HUES48 (cell line): ENCODE measurements at regions not wholly inside any gene's neighbourhood (a gene's known extent, or its start where the extent isn't known, plus 50 kb on each side); places are given as distances from the start of the nearest gene placed in this dataset.

Experiments
- H3K27ac ChIP-seq: one replicate; pipeline ENCODE4 v1.7.0; 2013; ENCODE audit warnings: low read depth, low read length, inconsistent platforms
- H3K27me3 ChIP-seq: 2 replicates; pipeline ENCODE4 v1.6.1; 2013; ENCODE audit warnings: mild to moderate bottlenecking, low read length; ENCODE audit not compliant: control insufficient read depth, insufficient read depth
- H3K36me3 ChIP-seq: 2 replicates; pipeline ENCODE4 v1.6.1; 2013; ENCODE audit warnings: low read length; ENCODE audit not compliant: control insufficient read depth, insufficient read depth
- H3K4me1 ChIP-seq: 2 replicates; pipeline ENCODE4 v1.6.1; 2013; ENCODE audit warnings: mild to moderate bottlenecking, low read length; ENCODE audit not compliant: control insufficient read depth, insufficient read depth
- H3K4me3 ChIP-seq: 2 replicates; pipeline ENCODE4 v1.5.1; 2013; ENCODE audit warnings: mild to moderate bottlenecking, low read depth, low read length
- H3K9ac ChIP-seq: 2 replicates; pipeline ENCODE4 v1.6.1; 2013; ENCODE audit warnings: mild to moderate bottlenecking, low read depth, low read length, moderate library complexity
- H3K9me3 ChIP-seq: 2 replicates; pipeline ENCODE4 v1.6.1; 2013; ENCODE audit warnings: low read length; ENCODE audit not compliant: control insufficient read depth, insufficient read depth

- H3K36me3 ChIP-seq = no peaks in the 10 kb centered on the region
- no peaks in the 10 kb centered on the region for H3K27me3 ChIP-seq
- no peak overlapping the region for H3K9ac ChIP-seq
- no peak overlapping the region for H3K27ac ChIP-seq
- H3K4me3 ChIP-seq = no peak overlapping the region
- no peaks in the 10 kb centered on the region for H3K4me1 ChIP-seq
- no peaks in the 10 kb centered on the region for H3K9me3 ChIP-seq
Measured at GRCh38 chr9:107118863-107119624, 164.0 kb upstream of the RAD23B start.

GRCh38 chr9:107119735-107120134 lies 163.3 kb upstream of the RAD23B start:
- Histone ChIP-seq H3K9me3 (no peaks in the 10 kb centered on the region), H3K4me1 (no peaks in the 10 kb centered on the region), H3K4me3 (no peak overlapping the region), H3K36me3 (no peaks in the 10 kb centered on the region), H3K27ac (no peak overlapping the region), H3K27me3 (no peaks in the 10 kb centered on the region), H3K9ac (no peak overlapping the region)

GRCh38 chr9:107123389-107123788 lies 159.7 kb upstream of the RAD23B start:
- no peak overlapping the region for H3K9ac ChIP-seq
- no peaks in the 10 kb centered on the region for H3K9me3 ChIP-seq
- no peaks in the 10 kb centered on the region for H3K4me1 ChIP-seq
- no peaks in the 10 kb centered on the region for H3K36me3 ChIP-seq
- no peak overlapping the region for H3K4me3 ChIP-seq
- H3K27ac ChIP-seq = no peak overlapping the region
- no peaks in the 10 kb centered on the region for H3K27me3 ChIP-seq

- no peak overlapping the region for H3K4me3 ChIP-seq
- H3K9ac ChIP-seq = no peak overlapping the region
- no peaks in the 10 kb centered on the region for H3K27me3 ChIP-seq
- no peaks in the 10 kb centered on the region for H3K36me3 ChIP-seq
- peaks cover 12% of the 10 kb centered on the region for H3K4me1 ChIP-seq
- no peak overlapping the region for H3K27ac ChIP-seq
- no peaks in the 10 kb centered on the region for H3K9me3 ChIP-seq
Measured at GRCh38 chr9:107127608-107128007, 155.5 kb upstream of the RAD23B start.

- Histone ChIP-seq H3K27ac (peak overlapping the region; percentile 90), H3K36me3 (no peaks in the 10 kb centered on the region), H3K9ac (no peak overlapping the region), H3K4me1 (peaks cover 12% of the 10 kb centered on the region), H3K9me3 (no peaks in the 10 kb centered on the region), H3K27me3 (no peaks in the 10 kb centered on the region), H3K4me3 (no peak overlapping the region)
Measured at GRCh38 chr9:107131108-107131799, 151.8 kb upstream of the RAD23B start.

- Histone ChIP-seq H3K4me3 (no peak overlapping the region), H3K27ac (no peak overlapping the region)
Measured at GRCh38 chr9:107136296-107136695, 146.8 kb upstream of the RAD23B start.

GRCh38 chr9:107137495-107138202 lies 145.4 kb upstream of the RAD23B start:
- Histone ChIP-seq H3K27ac (no peak overlapping the region), H3K36me3 (no peaks in the 10 kb centered on the region)

More at GRCh38 chr9:107136296-107136695, 146.8 kb upstream of the RAD23B start:
- Histone ChIP-seq H3K4me1 (peaks cover 4% of the 10 kb centered on the region), H3K36me3 (no peaks in the 10 kb centered on the region), H3K9ac (no peak overlapping the region), H3K27me3 (no peaks in the 10 kb centered on the region), H3K9me3 (no peaks in the 10 kb centered on the region)

GRCh38 chr9:107138261-107138992 lies 144.7 kb upstream of the RAD23B start:
- Histone ChIP-seq H3K27me3 (no peaks in the 10 kb centered on the region), H3K4me1 (no peaks in the 10 kb centered on the region), H3K9ac (no peak overlapping the region), H3K27ac (no peak overlapping the region), H3K36me3 (no peaks in the 10 kb centered on the region), H3K9me3 (no peaks in the 10 kb centered on the region), H3K4me3 (no peak overlapping the region)

More at GRCh38 chr9:107137495-107138202, 145.4 kb upstream of the RAD23B start:
- no peak overlapping the region for H3K4me3 ChIP-seq
- no peaks in the 10 kb centered on the region for H3K4me1 ChIP-seq
- no peaks in the 10 kb centered on the region for H3K27me3 ChIP-seq
- H3K9ac ChIP-seq = no peak overlapping the region
- H3K9me3 ChIP-seq = no peaks in the 10 kb centered on the region

GRCh38 chr9:107141967-107142366 lies 141.1 kb upstream of the RAD23B start:
- H3K4me3 ChIP-seq = no peak overlapping the region
- no peaks in the 10 kb centered on the region for H3K9me3 ChIP-seq
- no peaks in the 10 kb centered on the region for H3K4me1 ChIP-seq
- H3K36me3 ChIP-seq = no peaks in the 10 kb centered on the region
- H3K9ac ChIP-seq = no peak overlapping the region
- H3K27me3 ChIP-seq = no peaks in the 10 kb centered on the region
- no peak overlapping the region for H3K27ac ChIP-seq

GRCh38 chr9:107142430-107142829 lies 140.6 kb upstream of the RAD23B start:
- no peaks in the 10 kb centered on the region for H3K27me3 ChIP-seq
- H3K4me3 ChIP-seq = no peak overlapping the region
- H3K9ac ChIP-seq = no peak overlapping the region
- H3K36me3 ChIP-seq = no peaks in the 10 kb centered on the region
- H3K9me3 ChIP-seq = no peaks in the 10 kb centered on the region
- H3K27ac ChIP-seq = no peak overlapping the region
- H3K4me1 ChIP-seq = no peaks in the 10 kb centered on the region
